ENCODE measurements at regions not wholly inside any gene's neighbourhood (a gene's known extent, or its start where the extent isn't known, plus 50 kb on each side); places are given as distances from the start of the nearest gene placed in this dataset.

GRCh38 chr4:30881985-30882384, 161.8 kb downstream of the PCDH7 start:
- Histone ChIP-seq H3K9me3 (ENCODE audit: control insufficient read depth, low read depth, low read length) (no peaks in the 10 kb centered on the region), H2BK5ac (ENCODE audit: insufficient read length, low read length) (no peak overlapping the region), H3K56ac (ENCODE audit: insufficient read length, low read depth, low read length) (no peak overlapping the region), H4K5ac (ENCODE audit: insufficient read length, low read depth, low read length) (no peak overlapping the region), H3K18ac (ENCODE audit: insufficient read length, low read depth, low read length) (no peak overlapping the region), H3K14ac (ENCODE audit: insufficient read depth, low read length) (no peak overlapping the region), H2AFZ (ENCODE audit: low read length) (no peak overlapping the region), H3K4ac (ENCODE audit: low read depth, low read length) (no peak overlapping the region), H3T11ph (ENCODE audit: low read length) (no peak overlapping the region), H3K4me2 (ENCODE audit: insufficient read depth, insufficient read length, low read length) (no peak overlapping the region), H4K91ac (ENCODE audit: insufficient read length, low read depth, low read length) (no peak overlapping the region), H2BK120ac (ENCODE audit: low read depth, low read length, poor library complexity, severe bottlenecking) (no peak overlapping the region), H3K23me2 (ENCODE audit: insufficient read length, low read depth, low read length, poor library complexity, severe bottlenecking) (no peaks in the 10 kb centered on the region), H3K27ac (ENCODE audit: insufficient read length, low read depth, low read length) (no peak overlapping the region), H3K27me3 (ENCODE audit: insufficient read depth, low read length) (no peaks in the 10 kb centered on the region), H3K79me1 (ENCODE audit: insufficient read depth, low read depth, low read length, poor library complexity, severe bottlenecking) (no peaks in the 10 kb centered on the region), H4K20me1 (ENCODE audit: control insufficient read depth, insufficient read depth, insufficient read length) (no peaks in the 10 kb centered on the region), H3K4me1 (ENCODE audit: insufficient read depth, low read length) (no peaks in the 10 kb centered on the region), H2AK5ac (ENCODE audit: insufficient read length, low read length) (no peak overlapping the region), H3K79me2 (ENCODE audit: insufficient read depth, low read length) (no peaks in the 10 kb centered on the region), H4K8ac (replicated peaks; ENCODE audit: insufficient read length, low read depth, low read length) (no peak overlapping the region), H2BK15ac (ENCODE audit: low read depth, low read length) (no peak overlapping the region), H2BK12ac (ENCODE audit: insufficient read length, low read depth, low read length) (no peak overlapping the region), H3K23ac (ENCODE audit: insufficient read length, low read depth, low read length) (no peak overlapping the region), H3K9ac (ENCODE audit: extremely low read depth, insufficient read length, low read length) (no peak overlapping the region), H2BK20ac (ENCODE audit: low read depth, low read length, poor library complexity, severe bottlenecking) (no peak overlapping the region)
- Mint-ChIP-seq H3K9me3 (peaks cover 4% of the 10 kb centered on the region in 2 experiments; a peak in 2 of 5 replicates), H3K27ac (no peak overlapping the region), H3K36me3 (ENCODE audit: insufficient read depth in 1 of 3, low read depth in 3 of 3) (peaks cover 0 to 2% (median 0%) of the 10 kb centered on the region in 3 experiments; a peak in 1 of 7 replicates), H3K4me3 (no peak overlapping the region), H3K27me3 (ENCODE audit: low read depth) (no peaks in the 10 kb centered on the region), H3K4me1 (peaks cover 9 to 11% of the 10 kb centered on the region in 2 experiments)
- DNase-seq: no peak
- TF ChIP-seq CTCF (conservative IDR thresholded peaks at IDR 0.05): no peak
- no CpG with 5 or more reads among the region's 2 CpGs for WGBS (ENCODE audit: extremely low coverage, insufficient read length, low lambda C conversion rate)

Measured in H9 (cell line).